ENCODE measurements at regions not wholly inside any gene's neighbourhood (a gene's known extent, or its start where the extent isn't known, plus 50 kb on each side); places are given as distances from the start of the nearest gene placed in this dataset.
"Not testable (repeated sequence)": the region's sequence is repeated elsewhere in the genome, so short reads cannot be mapped to it uniquely, and the experiment has no call there.

DNA sequence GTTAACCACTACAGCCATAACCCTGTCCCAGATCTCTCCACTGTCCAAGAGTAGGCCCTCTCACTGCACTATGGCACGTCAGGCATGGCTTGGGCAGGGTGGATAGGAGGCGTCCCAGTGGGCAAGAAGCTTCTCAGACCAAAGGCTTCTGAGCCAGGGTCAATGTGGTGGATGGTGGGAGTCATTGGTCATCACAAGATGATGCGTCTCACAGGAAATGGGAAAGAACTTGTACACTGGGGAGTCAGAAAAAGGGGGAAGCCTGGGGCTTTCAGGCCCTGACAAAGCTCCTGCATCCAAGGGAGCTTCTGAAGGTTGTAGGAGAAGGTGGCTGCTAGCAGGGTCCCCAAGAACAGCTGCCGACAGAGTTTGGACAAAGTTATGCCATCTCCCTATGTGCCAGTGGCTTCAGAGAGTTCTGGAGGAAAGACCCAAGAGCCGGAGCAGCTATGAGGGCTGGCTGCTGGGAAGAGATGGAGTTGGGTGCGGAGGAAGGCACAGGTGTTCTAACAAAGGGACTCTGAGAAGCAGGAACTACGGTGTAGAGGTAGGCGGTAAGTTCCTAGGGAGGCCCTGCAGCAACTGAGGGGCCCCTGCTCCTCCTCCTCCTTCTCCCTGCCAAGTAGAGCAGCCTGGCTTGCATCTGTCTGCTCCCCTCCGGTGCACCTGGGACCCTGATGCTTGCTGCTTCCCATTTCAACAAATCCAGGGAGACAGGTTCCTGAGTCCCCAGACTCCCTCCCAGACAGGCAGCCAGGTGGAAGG lies 81.1 kb downstream of the ARL6IP4 start:
- no peak for DNase-seq

DNA sequence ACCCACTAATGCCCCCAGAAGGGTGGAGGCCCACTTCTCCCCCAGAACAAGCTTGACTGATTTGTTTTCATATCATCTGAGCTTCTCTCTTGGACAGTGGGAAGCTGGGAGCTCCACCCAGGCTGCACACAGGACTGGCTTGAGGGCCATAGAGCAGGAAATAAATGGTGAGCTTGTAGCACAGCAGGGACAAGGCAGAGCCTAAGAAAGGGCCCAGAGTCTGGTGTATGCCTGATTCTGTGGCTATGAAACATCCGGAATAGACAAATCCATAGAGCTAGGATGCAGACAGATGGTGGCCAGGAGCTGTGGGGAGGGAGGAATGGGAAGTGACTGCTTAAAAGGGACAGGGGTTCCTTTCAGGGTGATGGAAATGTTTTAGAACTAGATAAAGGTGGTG lies 79.0 kb downstream of the ARL6IP4 start:
- peak; percentile 14 to 22 for DNase-seq

DNA sequence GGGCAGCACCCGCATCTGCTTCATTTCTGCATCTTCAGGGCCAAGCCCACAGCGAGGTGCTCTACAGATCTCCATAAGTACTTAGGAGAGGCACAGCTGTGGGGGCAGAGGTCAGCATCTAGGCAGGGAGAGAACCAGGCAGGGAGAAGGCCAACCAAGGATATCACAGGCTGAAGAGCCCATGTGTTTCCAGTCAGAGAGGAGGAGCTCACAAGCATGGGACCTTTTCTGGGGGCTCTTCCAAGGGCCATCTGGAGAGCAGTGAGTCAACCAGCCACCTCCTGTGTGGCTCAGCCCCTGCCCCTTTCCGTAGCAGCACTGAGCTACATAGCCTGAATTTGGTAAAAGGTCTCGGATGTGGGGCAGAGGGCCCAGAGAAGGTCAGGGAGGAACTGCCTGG lies 78.5 kb downstream of the ARL6IP4 start:
- DNase-seq = no peak

DNA sequence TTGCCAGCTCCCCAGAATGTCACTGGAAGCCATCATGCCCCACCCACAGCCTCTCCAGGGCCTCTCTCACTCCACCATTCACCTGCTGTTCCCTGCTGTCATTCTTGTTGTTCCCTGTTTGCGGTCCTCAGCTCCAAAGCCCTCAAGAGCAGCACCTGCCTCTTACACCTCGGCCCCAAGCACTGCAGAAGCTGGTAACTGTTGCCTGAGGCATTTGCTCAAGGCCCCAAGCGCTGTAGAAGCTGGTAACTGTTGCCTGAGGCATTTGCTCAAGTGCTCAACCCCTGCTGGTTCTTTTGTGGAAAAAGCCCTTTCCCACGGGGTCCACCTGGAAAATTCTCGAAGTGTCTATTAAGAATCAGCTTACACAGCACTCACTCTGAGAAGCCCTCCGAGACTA lies 78.0 kb downstream of the ARL6IP4 start:
- no peak for DNase-seq

DNA sequence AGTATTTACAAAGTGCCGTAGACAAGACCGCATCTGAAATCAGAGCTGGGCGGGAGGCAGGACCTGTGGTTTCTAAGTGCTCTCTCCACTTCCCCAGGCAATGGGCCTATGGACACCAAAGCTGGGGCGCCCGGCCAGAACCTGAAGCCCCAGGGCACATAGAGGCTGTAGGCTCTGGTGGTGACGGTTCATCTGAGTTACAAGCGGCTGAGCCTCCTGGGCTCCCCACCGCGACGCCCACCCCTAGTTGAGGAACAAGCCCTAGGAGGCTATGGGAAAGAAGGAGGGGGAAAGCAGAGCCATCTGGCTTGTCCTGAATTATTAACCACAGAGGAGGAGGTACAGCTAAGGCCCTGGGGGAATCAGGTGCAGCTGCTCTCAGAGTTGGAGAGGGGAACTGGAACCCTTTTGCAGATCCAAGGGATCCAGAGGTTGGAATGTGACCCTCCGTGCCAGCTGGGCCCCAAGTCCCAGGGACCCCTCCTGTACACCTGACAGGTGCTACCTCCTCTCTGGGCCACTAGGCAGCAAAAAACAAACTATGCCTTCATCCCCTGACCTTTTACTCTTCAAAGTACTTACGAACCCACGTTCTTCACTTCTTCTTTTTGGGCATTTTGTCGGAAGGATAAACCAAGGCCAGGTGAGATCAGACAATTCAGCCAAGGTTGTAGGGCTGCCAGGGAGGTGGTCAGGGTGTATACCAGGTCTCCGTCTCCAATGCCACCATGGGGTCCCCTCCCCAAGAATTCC lies 77.2 kb downstream of the ARL6IP4 start:
- no peak for DNase-seq

DNA sequence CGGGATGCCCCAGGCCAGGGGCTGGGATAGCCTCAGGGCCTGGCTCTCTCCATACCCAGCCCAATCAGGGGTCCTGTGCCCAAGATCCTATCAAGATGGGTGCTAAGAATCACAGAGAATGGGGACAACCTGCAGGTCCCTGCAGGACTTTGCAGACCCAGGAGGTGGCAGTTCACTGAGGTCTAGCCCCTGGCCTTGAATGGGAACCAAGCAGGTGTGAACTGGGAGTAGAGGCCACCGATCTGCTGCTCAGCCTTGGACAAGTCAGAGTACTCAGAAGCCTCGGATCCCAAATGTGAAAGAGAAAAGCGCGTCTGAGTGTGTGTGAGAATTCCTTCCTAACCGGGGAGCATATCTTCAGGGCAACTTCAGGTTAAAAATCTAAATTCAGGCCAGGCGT lies 76.2 kb downstream of the ARL6IP4 start:
- DNase-seq = no peak

DNA sequence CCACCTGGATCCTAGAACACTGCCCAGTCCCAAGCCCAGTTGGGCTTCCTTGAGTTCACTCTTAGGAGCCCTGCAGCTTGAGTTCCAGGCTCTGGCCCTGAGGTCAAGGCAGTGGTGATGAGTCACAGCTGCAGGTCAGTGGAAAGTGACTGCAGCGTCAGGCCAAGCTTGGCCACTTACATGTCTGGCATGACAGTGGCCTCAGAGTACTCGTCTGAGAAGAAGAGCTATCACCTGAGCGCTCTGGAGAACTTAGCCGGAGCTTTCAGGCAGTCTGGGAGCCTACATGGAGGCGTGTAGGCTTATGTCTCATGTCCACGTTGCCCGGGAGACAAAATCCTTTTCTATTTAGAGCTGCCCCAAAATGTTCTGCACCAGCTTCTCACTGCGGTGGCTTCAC lies 75.6 kb downstream of the ARL6IP4 start:
- DNase-seq = no peak

DNA sequence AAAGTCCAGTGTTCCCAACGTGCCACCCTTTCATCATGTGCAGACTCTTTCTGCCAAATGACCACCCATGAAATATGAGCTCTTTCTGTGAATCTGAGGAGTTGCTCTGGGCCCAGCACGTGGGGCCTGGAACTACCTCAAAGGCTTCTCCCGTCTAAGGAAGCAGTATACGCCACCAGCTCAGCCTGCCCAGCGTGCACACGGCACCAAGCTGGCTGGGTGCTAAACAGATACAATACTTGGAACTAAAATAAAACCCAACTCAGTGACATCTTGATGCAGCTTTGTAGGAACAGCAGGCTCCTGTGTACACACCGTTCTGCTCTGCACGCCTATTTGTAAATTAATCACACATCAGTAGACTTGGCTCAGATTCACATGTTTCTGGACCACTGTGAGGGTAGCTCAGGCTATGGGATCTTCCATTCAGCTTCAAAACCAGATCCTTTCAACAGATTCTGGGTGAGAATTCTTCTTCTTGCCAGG lies 74.8 kb downstream of the ARL6IP4 start:
- DNase-seq = no peak

DNA sequence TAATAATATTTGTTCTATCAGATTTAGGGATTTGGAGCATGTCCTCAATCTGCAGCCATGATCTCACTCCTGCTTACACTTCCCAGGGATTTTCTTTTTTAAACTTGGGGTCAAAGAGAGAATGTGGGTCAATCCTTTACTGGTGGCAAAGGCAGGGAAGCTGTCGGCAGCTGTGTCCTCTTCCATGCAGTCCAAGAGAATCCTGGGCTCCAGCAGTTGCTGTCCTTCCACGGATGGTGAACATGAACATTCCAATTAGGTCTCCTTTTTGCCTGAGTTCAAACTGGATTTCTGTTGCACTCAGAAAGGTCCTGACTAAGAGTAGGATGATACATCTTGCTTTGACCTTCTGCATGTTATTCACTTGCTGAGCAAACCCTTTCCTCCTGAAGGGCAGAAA lies 73.9 kb downstream of the ARL6IP4 start:
- no peak for DNase-seq

DNA sequence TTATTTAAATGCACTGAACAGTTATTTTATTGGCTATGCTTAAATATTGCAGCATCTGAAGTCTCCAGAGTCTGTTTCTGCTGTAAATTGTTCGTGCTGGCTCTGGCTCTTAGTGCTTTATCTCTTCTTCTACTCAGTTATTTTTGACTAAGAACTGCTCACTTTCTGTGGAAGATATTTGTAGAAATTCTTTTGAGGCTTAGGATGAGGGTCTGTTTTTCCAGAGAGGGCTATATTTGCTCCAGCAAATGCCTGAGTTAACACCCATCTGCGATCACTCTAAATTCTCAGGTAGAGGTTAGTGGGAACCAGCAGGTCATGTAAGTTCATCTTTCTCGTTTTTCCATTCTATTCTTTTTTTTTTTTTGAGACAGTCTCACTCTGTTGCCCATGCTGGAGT lies 71.1 kb downstream of the ARL6IP4 start:
- no peak for DNase-seq

DNA sequence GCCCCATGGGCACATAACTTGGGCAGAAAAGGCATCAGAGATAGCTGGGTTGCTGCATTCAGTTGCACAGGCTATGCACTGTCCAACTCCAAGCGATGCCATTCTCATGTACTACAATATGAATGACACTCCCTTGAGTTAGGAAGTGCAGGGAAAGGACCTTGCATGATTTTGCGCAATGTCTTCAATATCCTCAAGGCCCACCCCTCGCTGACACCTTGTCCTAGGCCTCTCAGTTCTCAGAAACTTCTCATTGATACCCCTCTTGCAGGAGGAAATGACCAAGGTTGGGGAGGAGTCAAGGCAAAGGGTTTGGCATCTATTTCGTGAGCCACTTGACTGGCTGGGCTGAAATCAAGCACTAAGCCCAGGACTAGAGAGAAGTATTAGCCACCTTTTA lies 70.4 kb downstream of the ARL6IP4 start:
- DNase-seq = no peak

DNA sequence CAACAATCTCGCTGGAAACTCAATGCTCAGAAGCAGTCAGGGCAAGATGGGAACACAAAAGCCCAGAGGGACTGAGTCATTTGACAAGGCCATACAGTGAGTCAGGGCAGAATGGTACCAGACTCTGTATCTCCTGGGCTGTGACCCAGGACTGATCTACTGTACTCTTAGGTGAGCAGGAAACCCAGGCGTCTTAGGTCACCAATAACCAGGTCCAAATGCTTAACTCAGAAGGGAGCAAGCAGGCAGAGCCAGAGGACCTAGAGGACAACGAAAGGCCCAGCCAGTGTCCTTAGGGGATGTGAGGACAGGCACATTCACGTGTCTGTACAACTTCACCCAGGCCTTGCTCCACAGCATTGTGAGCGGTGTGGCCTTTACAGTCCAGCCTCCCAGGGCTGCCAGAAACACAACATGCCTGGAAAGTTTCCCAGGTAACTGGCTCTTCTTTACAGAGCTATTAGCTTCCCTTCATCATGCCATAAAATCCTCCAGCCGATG lies 69.9 kb downstream of the ARL6IP4 start:
- no peak for DNase-seq

DNA sequence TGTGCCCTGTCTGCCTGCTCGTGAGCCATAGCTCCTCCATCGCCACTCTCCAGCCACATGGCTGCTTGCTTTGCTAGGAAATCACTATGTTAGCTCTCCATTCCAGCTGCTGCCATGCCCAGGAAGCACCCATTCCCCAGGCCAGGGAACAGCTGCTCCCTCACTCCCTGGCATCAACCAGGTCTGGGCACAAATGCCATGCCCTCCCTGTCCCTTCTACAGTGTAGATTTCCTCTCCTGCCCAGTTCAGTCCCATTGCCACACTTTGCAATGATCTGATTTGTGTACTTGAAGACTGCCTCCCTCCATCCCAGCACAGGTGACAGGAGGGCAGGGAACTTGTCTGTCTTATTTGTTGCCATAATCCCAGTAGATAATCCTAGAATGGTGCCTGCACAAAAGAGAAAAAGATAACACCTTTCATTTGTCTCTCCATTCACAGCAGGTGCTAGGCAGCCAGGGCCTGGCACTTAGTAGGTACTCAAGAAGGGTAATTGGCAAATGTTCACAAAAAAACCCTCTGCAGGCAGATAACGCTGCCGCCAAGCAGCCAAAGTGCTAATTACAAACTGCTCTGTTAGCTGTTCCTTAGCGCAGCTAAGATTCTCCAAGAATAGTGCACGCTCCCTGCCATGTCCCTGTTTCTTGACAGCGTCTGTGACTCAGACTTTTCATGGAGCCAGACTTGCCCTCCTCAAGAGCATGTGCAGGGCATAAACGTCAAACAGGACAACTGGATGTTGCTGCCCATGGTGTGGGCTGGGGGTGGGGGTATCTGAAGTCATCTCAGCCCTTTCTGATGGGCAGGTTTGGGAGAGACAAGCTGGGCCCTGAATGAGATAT lies 69.1 kb downstream of the ARL6IP4 start:
- DNase-seq = no peak

DNA sequence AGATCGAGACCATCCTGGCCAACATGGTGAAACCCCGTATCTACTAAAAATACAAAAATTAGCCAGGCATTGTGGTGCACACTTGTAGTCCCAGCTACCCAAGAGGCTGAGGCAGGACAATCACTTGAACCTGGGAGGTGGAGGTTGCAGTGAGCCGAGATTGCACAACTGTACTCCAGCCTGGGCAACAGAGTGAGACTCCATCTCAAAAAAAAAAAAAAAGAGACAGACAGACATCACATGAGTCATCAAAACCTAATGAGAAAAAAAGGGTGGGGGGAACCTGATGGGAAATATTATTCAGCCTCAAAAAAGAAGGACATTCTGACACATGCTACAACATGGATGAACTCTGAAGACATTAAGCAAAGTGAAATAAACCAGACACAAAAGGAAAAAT lies 67.4 kb downstream of the ARL6IP4 start:
- not testable (repeated sequence) for DNase-seq

DNA sequence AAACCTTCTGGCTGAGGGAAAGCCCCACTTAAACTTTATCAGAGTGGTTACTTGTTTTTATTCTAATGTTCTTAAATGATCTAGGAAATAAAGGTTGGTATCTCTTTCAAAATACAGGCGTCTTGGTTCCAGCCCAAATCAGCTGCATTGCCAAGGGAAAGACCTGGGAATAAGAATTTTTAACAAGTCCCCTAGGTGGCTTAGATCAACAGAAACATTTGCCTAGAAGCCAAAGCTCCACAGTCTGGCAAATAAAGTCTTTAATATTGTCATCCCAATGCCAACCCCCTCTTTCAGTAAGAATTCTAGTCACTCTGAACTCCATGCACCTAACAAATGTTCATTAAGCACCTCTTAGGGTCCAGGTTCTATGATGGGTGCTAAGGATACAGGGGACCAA lies 66.8 kb downstream of the ARL6IP4 start:
- no peak for DNase-seq

DNA sequence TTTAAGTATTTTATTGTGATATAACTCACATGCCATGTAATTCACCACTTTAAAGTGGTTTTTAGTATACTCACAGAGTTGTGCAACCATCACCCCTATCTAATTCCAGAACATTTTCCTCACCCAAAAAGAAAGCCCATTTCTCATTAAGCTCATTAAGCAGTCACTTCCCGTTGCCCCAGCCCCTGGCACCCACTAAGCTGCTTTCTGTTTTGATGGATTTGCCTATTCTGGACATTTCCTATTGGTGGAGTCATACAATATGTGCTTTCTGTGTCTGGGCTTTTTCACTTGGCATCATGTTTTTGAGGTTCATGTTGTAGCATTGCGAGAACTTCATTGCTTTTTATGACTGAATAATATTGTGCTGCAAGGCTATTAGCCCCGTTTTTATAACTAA lies 66.0 kb downstream of the ARL6IP4 start:
- DNase-seq = no peak

DNA sequence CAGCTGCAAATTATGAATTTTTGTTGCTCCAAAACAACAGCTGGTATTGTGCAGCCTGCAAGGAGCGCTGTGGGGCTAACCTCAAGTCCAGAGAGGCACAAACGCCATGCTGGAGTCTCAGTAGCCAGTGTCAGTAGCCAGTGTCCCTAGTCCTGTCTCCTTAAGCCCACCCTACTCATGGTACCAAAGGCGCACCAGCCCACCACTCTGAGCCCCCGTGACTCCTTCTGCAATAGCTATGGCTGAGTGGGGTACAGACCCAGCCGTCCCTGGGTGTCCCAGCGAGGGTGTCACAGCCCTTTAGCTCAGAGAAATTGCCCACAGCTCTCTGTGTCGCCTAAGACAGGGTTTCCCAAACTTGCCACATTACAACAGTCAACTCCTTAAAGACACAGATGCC lies 65.2 kb downstream of the ARL6IP4 start:
- DNase-seq = no peak

DNA sequence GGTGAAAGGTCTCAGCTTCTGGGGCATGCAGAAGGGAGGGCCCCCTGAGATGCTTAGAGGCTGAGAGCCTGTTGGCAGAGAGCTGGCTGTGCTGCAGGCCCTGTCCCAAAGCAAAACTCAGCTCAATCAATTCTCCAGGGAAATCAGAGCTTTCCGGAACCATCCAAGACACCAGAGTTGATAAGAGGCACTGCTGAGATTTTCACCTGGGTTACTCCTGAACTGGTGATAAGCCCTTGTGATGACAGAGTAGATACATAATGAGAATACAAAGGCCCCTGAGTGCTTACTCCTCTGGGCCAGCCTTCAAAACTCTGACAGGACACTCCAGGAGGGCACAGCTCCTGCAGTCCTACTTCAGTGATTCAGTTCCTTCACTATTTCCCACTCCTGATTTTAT lies 63.9 kb downstream of the ARL6IP4 start:
- no peak for DNase-seq

DNA sequence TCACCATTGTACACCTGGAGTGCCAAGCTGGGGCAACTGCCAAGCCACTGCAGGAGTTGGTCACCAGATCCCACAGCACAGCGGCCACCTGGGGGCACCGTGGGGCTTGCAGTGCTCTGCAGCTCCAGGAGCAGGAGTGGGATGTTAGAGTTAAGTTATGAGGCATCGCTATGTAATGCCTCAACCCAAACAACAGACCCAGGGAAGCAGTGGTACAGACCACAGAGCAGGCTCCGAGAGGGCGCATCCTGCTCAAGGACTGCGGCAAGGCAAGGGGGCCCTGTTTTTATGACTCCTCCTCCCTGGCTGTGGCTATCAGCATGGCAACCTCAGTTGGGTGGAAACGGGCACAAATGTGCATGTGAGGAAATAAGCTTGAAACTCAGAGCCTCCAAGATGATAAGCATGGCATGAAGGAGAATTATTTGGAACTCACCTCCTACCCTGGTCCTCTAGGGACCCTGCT lies 63.1 kb downstream of the ARL6IP4 start:
- DNase-seq = peak; percentile 89 to 92

DNA sequence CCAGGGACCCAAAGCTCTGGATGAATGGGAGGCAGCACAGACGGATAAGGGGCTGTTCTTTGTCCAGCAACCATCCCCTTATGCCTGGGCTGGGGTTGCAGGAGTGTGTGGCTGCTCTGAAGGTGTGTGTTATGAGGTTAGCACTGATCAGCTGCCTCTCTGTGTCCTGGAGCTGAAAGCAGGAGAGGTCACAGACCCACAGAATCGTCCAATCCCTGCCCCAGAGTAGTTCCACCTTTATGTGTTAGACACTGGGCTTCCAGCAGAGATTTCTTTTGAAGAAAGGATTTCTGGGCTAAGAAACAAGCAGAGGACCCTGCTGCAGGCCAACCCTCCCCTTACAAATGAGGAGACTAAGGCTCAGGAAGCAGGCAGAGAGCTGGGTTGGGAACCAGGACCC lies 62.4 kb downstream of the ARL6IP4 start:
- no peak for DNase-seq

DNA sequence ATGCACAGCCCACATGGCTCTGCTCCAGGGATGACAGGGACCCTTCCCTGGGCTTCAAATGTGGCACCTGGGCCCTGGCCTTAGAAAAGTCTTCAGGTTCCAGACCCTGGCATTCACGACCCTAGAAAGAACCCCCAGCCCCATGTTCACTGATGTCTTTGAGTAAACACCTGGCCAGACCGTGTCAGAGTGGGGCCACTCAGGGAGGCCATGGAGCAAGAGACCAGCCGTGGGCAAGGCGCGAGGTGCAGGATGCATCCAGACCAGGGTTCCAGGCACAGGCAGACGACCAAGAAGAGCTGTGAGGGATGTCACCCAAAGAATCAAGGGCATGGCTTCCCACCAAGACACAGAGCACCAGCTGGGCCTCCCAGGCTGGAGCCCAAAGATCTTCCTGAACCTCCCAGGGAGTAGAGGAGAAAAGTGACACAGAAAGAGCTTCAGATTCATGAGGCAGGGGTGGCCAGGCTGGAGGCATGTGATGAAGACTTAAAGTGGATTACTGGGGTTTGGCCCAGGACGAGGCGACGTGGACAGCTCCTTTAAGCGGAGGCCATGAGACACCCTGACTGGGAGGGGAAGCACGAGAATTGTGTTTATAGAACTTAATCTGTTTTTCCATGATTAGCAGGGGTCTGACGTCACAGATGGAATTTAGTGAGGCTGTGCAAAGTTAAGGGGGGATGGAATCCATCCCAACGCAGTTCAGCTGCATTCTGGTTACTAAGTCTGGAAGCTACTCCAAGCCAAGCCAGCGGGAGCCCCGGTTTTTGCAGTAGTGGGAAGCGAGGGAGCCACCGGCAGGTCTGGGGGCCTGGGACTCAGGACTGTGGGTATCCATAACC lies 61.6 kb downstream of the ARL6IP4 start:
- no peak for DNase-seq

DNA sequence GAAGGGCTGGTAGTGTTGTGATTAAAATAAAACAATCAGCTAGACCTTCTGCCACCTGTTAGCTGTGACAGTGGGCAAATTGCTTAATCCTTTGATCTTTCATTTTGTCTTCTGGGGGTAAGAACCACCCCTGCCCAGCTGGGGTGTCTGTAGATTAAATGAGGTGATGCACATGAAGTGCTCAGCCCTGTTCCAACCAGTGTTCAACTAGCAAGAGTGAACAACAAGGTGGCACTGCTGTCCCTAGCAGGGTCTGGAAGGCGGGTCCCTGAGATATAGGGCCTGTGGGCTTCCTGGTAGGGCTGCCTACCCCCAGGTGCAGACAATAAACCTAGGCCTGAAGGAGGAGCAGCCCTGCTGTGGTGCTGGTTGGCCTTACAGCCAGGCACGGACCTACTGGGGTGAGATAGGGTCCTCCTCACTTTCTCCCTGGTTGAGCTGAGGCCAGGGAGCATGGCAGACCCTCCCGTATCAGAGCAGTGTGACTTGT lies 60.6 kb downstream of the ARL6IP4 start:
- no peak for DNase-seq
